K562 (cell line): ENCODE measurements at regions not wholly inside any gene's neighbourhood (a gene's known extent, or its start where the extent isn't known, plus 50 kb on each side); places are given as distances from the start of the nearest gene placed in this dataset.

Source experiments
- ARID2 ChIP-seq: fragments of 450-650 bp; IDR thresholded peaks from 2 replicates; pipeline ENCODE4 v1.6.1; 2017; ENCODE audit warnings: antibody characterized with exemption, mild to moderate bottlenecking
- CEBPG ChIP-seq, 3 experiments: fragments of 200-800 bp in 1 of 3; sonication (Bioruptor generic) in 1 of 3; sonication (generic) in 1 of 3; formaldehyde crosslinking in 1 of 3; IDR thresholded peaks in 2 of 3; conservative IDR thresholded peaks in 1 of 3; 2 replicates each; pipeline versions ENCODE4 v1.6.1 to v1.8.0; 2016 to 2022; ENCODE audit warnings: missing compliant biosample characterization in 2 of 3, missing genetic modification characterization in 2 of 3, mild to moderate bottlenecking in 1 of 3, missing genetic modification reagents in 1 of 3
- FOXJ3 ChIP-seq: sonication (generic); formaldehyde crosslinking; IDR thresholded peaks from 2 replicates; pipeline ENCODE4 v1.4.0; 2020; ENCODE audit warnings: mild to moderate bottlenecking, missing genetic modification reagents
- FUS ChIP-seq: fragments of 200-400 bp; formaldehyde crosslinking; optimal IDR thresholded peaks from 2 replicates; pipeline ENCODE3; 2017; ENCODE audit warnings: low read depth, low read length
- NUFIP1 ChIP-seq: fragments of 450-650 bp; IDR thresholded peaks from 2 replicates; pipeline ENCODE4 v1.6.1; 2018; ENCODE audit not compliant: partially characterized antibody
- PHF21A ChIP-seq: fragments of 450-650 bp; IDR thresholded peaks from 2 replicates; pipeline ENCODE4 v1.6.1; 2017; ENCODE audit warnings: low read depth, borderline replicate concordance
- TRIM24 ChIP-seq, 2 experiments: fragments of 450-650 bp; IDR thresholded peaks; 2 replicates each; pipeline ENCODE4 v1.6.1; 2016
- ZNF124 ChIP-seq: sonication (generic); formaldehyde crosslinking; IDR thresholded peaks from 2 replicates; pipeline ENCODE4 v1.8.1; 2022; ENCODE audit warnings: missing genetic modification reagents
- ZNF316 ChIP-seq: fragments of 450-650 bp; IDR thresholded peaks from 2 replicates; pipeline ENCODE4 v1.6.1; 2016
- ZNF384 ChIP-seq: IDR thresholded peaks from 2 replicates; pipeline ENCODE4 v1.6.1; 2012; ENCODE audit warnings: low read depth, low read length, improper control_type of control experiment
- ZNF507 ChIP-seq: conservative IDR thresholded peaks from 2 replicates; pipeline ENCODE4 v1.6.1; 2017; ENCODE audit warnings: missing genetic modification characterization, missing compliant biosample characterization
- TF ChIP-seq, protein P1 (sequence below), 3 experiments: IDR thresholded peaks in 2 of 3; conservative IDR thresholded peaks in 1 of 3; 2 replicates each; pipeline ENCODE4 v1.5.1; 2011 to 2012; ENCODE audit warnings: low read length in 3 of 3, mild to moderate bottlenecking in 3 of 3, control low read depth in 2 of 3, improper control_type of control experiment in 1 of 3, inconsistent platforms in 1 of 3, low read depth in 1 of 3, mixed read lengths in 1 of 3, moderate library complexity in 1 of 3; ENCODE audit not compliant: insufficient read depth in 2 of 3
- TF ChIP-seq, protein P2 (sequence below): fragments of 200-800 bp; sonication (Bioruptor generic); IDR thresholded peaks from 2 replicates; pipeline ENCODE4 v1.6.1; 2017; ENCODE audit warnings: missing genetic modification characterization, missing compliant biosample characterization
- TF ChIP-seq, protein P3 (sequence below): IDR thresholded peaks from 2 replicates; pipeline ENCODE4 v1.6.1; 2016; ENCODE audit warnings: missing genetic modification characterization, missing compliant biosample characterization
- TF ChIP-seq, protein P4 (sequence below): fragments of 450-650 bp; IDR thresholded peaks from 2 replicates; pipeline ENCODE4 v1.6.1; 2016; ENCODE audit warnings: low read depth, mild to moderate bottlenecking, moderate library complexity

DNA sequence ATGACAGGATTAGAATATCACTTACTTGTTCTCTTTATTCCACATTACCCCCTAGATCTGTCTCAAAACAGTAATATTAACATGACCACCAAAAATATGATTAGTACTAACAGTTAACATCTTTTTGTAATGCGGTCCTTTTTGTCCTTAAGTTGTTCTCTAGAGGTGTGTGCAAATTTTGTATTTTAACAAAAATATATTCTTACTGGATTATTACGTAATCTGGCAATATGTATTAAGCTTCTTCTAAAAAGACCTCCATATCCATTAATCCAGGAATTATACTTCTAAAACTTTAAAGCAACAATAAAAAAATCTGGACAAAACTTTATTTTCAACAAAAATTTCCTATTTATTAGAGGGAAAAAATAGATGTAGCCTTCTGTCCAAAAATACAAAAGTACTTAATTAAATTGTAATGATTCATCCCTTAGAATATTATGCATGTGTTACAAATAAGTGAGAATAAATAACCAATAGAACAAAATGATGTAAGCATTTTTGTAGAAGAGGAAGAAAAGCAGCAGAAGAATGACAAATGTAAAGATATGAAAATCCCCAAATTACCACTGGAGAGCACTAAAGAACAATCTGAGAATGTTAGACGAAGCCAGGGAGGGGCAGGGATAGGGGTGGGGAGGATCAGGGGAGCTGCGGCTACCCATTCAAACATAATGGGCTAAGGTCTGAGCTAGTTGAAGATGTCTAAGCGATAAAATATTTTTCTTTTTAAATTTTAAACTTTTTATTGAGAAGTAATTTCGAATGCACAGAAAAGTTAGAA lies 945.6 kb downstream of the MCTP2 start (continued):
- TF ChIP-seq, protein P1, sequence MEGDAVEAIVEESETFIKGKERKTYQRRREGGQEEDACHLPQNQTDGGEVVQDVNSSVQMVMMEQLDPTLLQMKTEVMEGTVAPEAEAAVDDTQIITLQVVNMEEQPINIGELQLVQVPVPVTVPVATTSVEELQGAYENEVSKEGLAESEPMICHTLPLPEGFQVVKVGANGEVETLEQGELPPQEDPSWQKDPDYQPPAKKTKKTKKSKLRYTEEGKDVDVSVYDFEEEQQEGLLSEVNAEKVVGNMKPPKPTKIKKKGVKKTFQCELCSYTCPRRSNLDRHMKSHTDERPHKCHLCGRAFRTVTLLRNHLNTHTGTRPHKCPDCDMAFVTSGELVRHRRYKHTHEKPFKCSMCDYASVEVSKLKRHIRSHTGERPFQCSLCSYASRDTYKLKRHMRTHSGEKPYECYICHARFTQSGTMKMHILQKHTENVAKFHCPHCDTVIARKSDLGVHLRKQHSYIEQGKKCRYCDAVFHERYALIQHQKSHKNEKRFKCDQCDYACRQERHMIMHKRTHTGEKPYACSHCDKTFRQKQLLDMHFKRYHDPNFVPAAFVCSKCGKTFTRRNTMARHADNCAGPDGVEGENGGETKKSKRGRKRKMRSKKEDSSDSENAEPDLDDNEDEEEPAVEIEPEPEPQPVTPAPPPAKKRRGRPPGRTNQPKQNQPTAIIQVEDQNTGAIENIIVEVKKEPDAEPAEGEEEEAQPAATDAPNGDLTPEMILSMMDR (IDR thresholded peaks at IDR 0.05 in 2 of 3, conservative IDR thresholded peaks at IDR 0.05 in 1 of 3; ENCODE audit: insufficient read depth in 2 of 3, low read depth in 1 of 3, low read length in 3 of 3): peak in 2 of 3 experiments; percentile 34 to 48; a peak in 3 of 6 replicates
- TF ChIP-seq CEBPG (CRISPR knock-in tag; IDR thresholded peaks at IDR 0.05) (no peak), CEBPG (tag; conservative IDR thresholded peaks at IDR 0.05 in 1 of 2, IDR thresholded peaks at IDR 0.05 in 1 of 2) (peak; percentile 21 to 87; a peak in 2 of 4 replicates), TRIM24 (IDR thresholded peaks at IDR 0.05) (no peak), ZNF384 (no peak), ARID2 (0 out of 2 replicates have a peak, but pooled peaks have one; percentile 21), ZNF124 (no peak), ZNF507 (tag) (0 out of 2 replicates have a peak, but pooled peaks have one; percentile 16), FOXJ3 (no peak), NUFIP1 (no peak), PHF21A (no peak), ZNF316 (peak; percentile 51), FUS (no peak)
- TF ChIP-seq, protein P2, sequence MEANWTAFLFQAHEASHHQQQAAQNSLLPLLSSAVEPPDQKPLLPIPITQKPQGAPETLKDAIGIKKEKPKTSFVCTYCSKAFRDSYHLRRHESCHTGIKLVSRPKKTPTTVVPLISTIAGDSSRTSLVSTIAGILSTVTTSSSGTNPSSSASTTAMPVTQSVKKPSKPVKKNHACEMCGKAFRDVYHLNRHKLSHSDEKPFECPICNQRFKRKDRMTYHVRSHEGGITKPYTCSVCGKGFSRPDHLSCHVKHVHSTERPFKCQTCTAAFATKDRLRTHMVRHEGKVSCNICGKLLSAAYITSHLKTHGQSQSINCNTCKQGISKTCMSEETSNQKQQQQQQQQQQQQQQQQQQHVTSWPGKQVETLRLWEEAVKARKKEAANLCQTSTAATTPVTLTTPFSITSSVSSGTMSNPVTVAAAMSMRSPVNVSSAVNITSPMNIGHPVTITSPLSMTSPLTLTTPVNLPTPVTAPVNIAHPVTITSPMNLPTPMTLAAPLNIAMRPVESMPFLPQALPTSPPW (CRISPR knock-in tag): peak; percentile 34
- TF ChIP-seq, protein P3, sequence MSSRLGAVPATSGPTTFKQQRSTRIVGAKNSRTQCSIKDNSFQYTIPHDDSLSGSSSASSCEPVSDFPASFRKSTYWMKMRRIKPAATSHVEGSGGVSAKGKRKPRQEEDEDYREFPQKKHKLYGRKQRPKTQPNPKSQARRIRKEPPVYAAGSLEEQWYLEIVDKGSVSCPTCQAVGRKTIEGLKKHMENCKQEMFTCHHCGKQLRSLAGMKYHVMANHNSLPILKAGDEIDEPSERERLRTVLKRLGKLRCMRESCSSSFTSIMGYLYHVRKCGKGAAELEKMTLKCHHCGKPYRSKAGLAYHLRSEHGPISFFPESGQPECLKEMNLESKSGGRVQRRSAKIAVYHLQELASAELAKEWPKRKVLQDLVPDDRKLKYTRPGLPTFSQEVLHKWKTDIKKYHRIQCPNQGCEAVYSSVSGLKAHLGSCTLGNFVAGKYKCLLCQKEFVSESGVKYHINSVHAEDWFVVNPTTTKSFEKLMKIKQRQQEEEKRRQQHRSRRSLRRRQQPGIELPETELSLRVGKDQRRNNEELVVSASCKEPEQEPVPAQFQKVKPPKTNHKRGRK (tag): no peak
- TF ChIP-seq, protein P4, sequence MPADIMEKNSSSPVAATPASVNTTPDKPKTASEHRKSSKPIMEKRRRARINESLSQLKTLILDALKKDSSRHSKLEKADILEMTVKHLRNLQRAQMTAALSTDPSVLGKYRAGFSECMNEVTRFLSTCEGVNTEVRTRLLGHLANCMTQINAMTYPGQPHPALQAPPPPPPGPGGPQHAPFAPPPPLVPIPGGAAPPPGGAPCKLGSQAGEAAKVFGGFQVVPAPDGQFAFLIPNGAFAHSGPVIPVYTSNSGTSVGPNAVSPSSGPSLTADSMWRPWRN: no peak
